ENCODE measurements at regions not wholly inside any gene's neighbourhood (a gene's known extent, or its start where the extent isn't known, plus 50 kb on each side); places are given as distances from the start of the nearest gene placed in this dataset.

GRCh38 chr11:98207086-98207485 is 813.7 kb upstream of the CNTN5 start (continued):
- TF ChIP-seq ZNF462 (CRISPR knock-in tag; IDR thresholded peaks at IDR 0.05) (no peak), JUNB (IDR thresholded peaks at IDR 0.05; ENCODE audit: unreplicated experiment) (no peak), CREB1 (CRISPR knock-in tag; IDR thresholded peaks at IDR 0.05; ENCODE audit: low read depth) (no peak), NANOG (IDR thresholded peaks at IDR 0.05; ENCODE audit: borderline replicate concordance) (no peak), STAT1 (IDR thresholded peaks at IDR 0.05; ENCODE audit: unreplicated experiment) (no peak), EZH2phosphoT487 (IDR thresholded peaks at IDR 0.05; ENCODE audit: unreplicated experiment) (no peak), ETS1 (IDR thresholded peaks at IDR 0.05) (no peak), EZH2 (IDR thresholded peaks at IDR 0.05; ENCODE audit: low read depth, unreplicated experiment) (no peak), ZNF331 (CRISPR knock-in tag; IDR thresholded peaks at IDR 0.05; ENCODE audit: low read depth) (no peak)

- no peak overlapping the region for H3K4me3 Mint-ChIP-seq
- H3K27me3 Mint-ChIP-seq (ENCODE audit: insufficient read depth, low read depth, poor library complexity): no peaks in the 10 kb centered on the region
- Histone ChIP-seq H4K20me1 (replicated peaks; ENCODE audit: insufficient read depth) (no peaks in the 10 kb centered on the region), H3K9me2 (ENCODE audit: insufficient read depth) (no peaks in the 10 kb centered on the region), H3K79me2 (replicated peaks; ENCODE audit: insufficient read depth) (no peaks in the 10 kb centered on the region), H3K36me3 (ENCODE audit: insufficient read depth) (no peaks in the 10 kb centered on the region), H3F3A (replicated peaks; ENCODE audit: low read depth) (no peaks in the 10 kb centered on the region), H3K4me3 (no peak overlapping the region), H3K27ac (ENCODE audit: low read depth) (no peak overlapping the region), H2AFZ (no peak overlapping the region), H3K4me1 (ENCODE audit: insufficient read depth) (no peaks in the 10 kb centered on the region), H3K27me3 (ENCODE audit: insufficient read depth) (no peaks in the 10 kb centered on the region), H3K4me2 (no peak overlapping the region)
- DNase-seq (ENCODE audit: low spot score): no peak
- H3K9me3 Mint-ChIP-seq: no peaks in the 10 kb centered on the region
- no peaks in the 10 kb centered on the region for H3K36me3 Mint-ChIP-seq (ENCODE audit: low read depth)
- H3K27ac Mint-ChIP-seq: no peak overlapping the region
- ATAC-seq: no peak
- no peaks in the 10 kb centered on the region for H3K4me1 Mint-ChIP-seq
- no peak for TF ChIP-seq NANOG (IDR thresholded peaks at IDR 0.05; ENCODE audit: borderline replicate concordance)
- no peak for TF ChIP-seq ZNF114 (CRISPR knock-in tag; IDR thresholded peaks at IDR 0.05)
- no peak for TF ChIP-seq REST (IDR thresholded peaks at IDR 0.05; ENCODE audit: unreplicated experiment)
- TF ChIP-seq EZH2phosphoT487 (IDR thresholded peaks at IDR 0.05; ENCODE audit: unreplicated experiment): no peak
Measured at GRCh38 chr11:98227278-98227677, 793.5 kb upstream of the CNTN5 start.

All from GM23338 (cell line).